ENCODE measurements at regions not wholly inside any gene's neighbourhood (a gene's known extent, or its start where the extent isn't known, plus 50 kb on each side); places are given as distances from the start of the nearest gene placed in this dataset.
"Not testable (repeated sequence)": the region's sequence is repeated elsewhere in the genome, so short reads cannot be mapped to it uniquely, and the experiment has no call there.

DNA sequence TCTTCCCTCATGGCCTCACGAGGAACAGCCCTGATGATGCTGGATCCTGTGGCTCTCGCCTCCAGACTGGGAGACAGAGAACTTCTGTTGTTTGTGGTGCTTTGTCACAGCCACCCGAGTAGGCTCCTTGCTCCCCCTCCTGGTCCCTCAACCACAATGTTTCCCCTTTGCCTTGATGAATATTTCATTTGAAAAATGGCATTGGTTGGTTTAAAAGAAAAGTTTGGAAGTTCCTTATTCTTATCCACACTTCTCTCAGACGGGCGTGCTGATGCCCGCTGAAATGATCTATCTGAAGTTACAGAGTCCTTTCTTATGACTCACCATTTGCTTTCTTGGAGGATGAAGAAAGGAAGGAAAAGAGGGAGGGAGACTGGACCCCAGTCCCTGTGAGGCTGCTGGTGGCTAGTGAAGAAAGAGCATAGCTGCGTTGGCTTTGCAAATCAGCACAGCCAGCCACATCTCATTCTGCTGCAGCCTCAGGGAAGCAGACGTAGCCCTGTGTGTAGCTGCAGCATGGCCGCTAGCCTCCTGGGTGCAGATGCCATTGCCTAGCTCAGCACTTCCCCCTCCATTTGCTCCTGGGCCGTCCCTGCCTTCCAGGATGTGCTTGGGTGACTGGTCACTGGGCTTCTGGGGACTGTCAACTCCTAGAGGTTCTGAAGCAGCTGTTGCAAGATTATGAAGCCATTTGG lies 185.9 kb downstream of the ERCC6L2 start:
- Histone ChIP-seq H3K79me2 (no peaks in the 10 kb centered on the region), H3K9me3 (ENCODE audit: control insufficient read depth, low read length) (no peaks in the 10 kb centered on the region), H3K9ac (no peak overlapping the region), H3K27me3 (ENCODE audit: control insufficient read depth, insufficient read depth, low read length) (no peaks in the 10 kb centered on the region), H3K4me3 (ENCODE audit: low read depth, low read length) (no peak overlapping the region), H3K27ac (no peak overlapping the region), H3K36me3 (ENCODE audit: control insufficient read depth, insufficient read depth, low read length) (no peaks in the 10 kb centered on the region), H3K4me1 (no peaks in the 10 kb centered on the region), H2AFZ (no peak overlapping the region), H3K4me2 (ENCODE audit: low read length) (no peak overlapping the region)
- TF ChIP-seq, protein P1, sequence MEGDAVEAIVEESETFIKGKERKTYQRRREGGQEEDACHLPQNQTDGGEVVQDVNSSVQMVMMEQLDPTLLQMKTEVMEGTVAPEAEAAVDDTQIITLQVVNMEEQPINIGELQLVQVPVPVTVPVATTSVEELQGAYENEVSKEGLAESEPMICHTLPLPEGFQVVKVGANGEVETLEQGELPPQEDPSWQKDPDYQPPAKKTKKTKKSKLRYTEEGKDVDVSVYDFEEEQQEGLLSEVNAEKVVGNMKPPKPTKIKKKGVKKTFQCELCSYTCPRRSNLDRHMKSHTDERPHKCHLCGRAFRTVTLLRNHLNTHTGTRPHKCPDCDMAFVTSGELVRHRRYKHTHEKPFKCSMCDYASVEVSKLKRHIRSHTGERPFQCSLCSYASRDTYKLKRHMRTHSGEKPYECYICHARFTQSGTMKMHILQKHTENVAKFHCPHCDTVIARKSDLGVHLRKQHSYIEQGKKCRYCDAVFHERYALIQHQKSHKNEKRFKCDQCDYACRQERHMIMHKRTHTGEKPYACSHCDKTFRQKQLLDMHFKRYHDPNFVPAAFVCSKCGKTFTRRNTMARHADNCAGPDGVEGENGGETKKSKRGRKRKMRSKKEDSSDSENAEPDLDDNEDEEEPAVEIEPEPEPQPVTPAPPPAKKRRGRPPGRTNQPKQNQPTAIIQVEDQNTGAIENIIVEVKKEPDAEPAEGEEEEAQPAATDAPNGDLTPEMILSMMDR (IDR thresholded peaks at IDR 0.05) = no peak

- no peak overlapping the region for H2AFZ ChIP-seq
- no peaks in the 10 kb centered on the region for H3K36me3 ChIP-seq (ENCODE audit: control insufficient read depth, insufficient read depth, low read length)
- no peak overlapping the region for H3K9ac ChIP-seq
- no peak overlapping the region for H3K4me3 ChIP-seq (ENCODE audit: low read depth, low read length)
- H3K9me3 ChIP-seq (ENCODE audit: control insufficient read depth, low read length) = no peaks in the 10 kb centered on the region
- no peaks in the 10 kb centered on the region for H3K79me2 ChIP-seq
- H3K27me3 ChIP-seq (ENCODE audit: control insufficient read depth, insufficient read depth, low read length) = no peaks in the 10 kb centered on the region
- TF ChIP-seq, protein P1 (IDR thresholded peaks at IDR 0.05) = no peak
- H3K27ac ChIP-seq = no peak overlapping the region
- H3K4me1 ChIP-seq = no peaks in the 10 kb centered on the region
- no peak overlapping the region for H3K4me2 ChIP-seq (ENCODE audit: low read length)
Measured at GRCh38 chr9:96058218-96058617, 182.7 kb downstream of the ERCC6L2 start.

GRCh38 chr9:96057155-96057554 lies 181.7 kb downstream of the ERCC6L2 start:
- Histone ChIP-seq H3K79me2 (no peaks in the 10 kb centered on the region), H3K27me3 (ENCODE audit: control insufficient read depth, insufficient read depth, low read length) (no peaks in the 10 kb centered on the region), H3K4me3 (ENCODE audit: low read depth, low read length) (no peak overlapping the region), H3K9me3 (ENCODE audit: control insufficient read depth, low read length) (no peaks in the 10 kb centered on the region), H3K36me3 (ENCODE audit: control insufficient read depth, insufficient read depth, low read length) (no peaks in the 10 kb centered on the region), H3K4me2 (ENCODE audit: low read length) (no peak overlapping the region), H3K27ac (no peak overlapping the region), H3K4me1 (no peaks in the 10 kb centered on the region), H2AFZ (no peak overlapping the region), H3K9ac (no peak overlapping the region)
- TF ChIP-seq, protein P1 (IDR thresholded peaks at IDR 0.05) = no peak

- H3K27ac ChIP-seq = no peak overlapping the region
- H3K9me3 ChIP-seq (ENCODE audit: control insufficient read depth, low read length) = no peaks in the 10 kb centered on the region
- H3K4me2 ChIP-seq (ENCODE audit: low read length) = no peak overlapping the region
- TF ChIP-seq, protein P1 (IDR thresholded peaks at IDR 0.05) = no peak
- no peak overlapping the region for H3K4me3 ChIP-seq (ENCODE audit: low read depth, low read length)
- no peaks in the 10 kb centered on the region for H3K36me3 ChIP-seq (ENCODE audit: control insufficient read depth, insufficient read depth, low read length)
- H3K79me2 ChIP-seq = no peaks in the 10 kb centered on the region
- H2AFZ ChIP-seq = no peak overlapping the region
- H3K9ac ChIP-seq = no peak overlapping the region
- H3K4me1 ChIP-seq = no peaks in the 10 kb centered on the region
- no peaks in the 10 kb centered on the region for H3K27me3 ChIP-seq (ENCODE audit: control insufficient read depth, insufficient read depth, low read length)
Measured at GRCh38 chr9:96056226-96056625, 180.7 kb downstream of the ERCC6L2 start.

GRCh38 chr9:96054248-96054647 lies 178.8 kb downstream of the ERCC6L2 start:
- not testable (repeated sequence) for H3K79me2 ChIP-seq; H3K27ac ChIP-seq; H3K36me3 ChIP-seq (ENCODE audit: control insufficient read depth, insufficient read depth, low read length); H3K9ac ChIP-seq; H3K4me3 ChIP-seq (ENCODE audit: low read depth, low read length); H3K4me2 ChIP-seq (ENCODE audit: low read length); H3K4me1 ChIP-seq; H2AFZ ChIP-seq; H3K9me3 ChIP-seq (ENCODE audit: control insufficient read depth, low read length); H3K27me3 ChIP-seq (ENCODE audit: control insufficient read depth, insufficient read depth, low read length)
